ENCODE measurements at regions not wholly inside any gene's neighbourhood (a gene's known extent, or its start where the extent isn't known, plus 50 kb on each side); places are given as distances from the start of the nearest gene placed in this dataset.

DNA sequence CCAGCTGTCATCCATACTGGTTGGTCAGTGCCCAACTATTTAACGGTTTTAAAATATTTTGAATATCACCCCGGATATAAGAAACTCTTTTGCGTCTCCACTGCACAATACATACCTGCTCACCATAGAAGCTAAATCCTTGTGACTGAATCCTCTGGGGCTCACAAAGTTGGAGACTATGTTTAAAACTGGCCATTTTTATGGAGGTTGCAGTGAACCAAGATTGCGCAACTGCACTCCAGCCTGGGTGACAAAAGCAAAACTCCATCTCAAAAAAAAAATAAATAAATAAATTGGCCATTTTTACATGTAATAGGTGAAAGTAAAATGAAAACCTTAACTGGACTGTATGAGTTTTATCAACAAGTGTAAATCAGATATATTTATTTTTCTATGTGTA lies 55.6 kb upstream of the TMEM17 start:
- TF ChIP-seq, protein P1, sequence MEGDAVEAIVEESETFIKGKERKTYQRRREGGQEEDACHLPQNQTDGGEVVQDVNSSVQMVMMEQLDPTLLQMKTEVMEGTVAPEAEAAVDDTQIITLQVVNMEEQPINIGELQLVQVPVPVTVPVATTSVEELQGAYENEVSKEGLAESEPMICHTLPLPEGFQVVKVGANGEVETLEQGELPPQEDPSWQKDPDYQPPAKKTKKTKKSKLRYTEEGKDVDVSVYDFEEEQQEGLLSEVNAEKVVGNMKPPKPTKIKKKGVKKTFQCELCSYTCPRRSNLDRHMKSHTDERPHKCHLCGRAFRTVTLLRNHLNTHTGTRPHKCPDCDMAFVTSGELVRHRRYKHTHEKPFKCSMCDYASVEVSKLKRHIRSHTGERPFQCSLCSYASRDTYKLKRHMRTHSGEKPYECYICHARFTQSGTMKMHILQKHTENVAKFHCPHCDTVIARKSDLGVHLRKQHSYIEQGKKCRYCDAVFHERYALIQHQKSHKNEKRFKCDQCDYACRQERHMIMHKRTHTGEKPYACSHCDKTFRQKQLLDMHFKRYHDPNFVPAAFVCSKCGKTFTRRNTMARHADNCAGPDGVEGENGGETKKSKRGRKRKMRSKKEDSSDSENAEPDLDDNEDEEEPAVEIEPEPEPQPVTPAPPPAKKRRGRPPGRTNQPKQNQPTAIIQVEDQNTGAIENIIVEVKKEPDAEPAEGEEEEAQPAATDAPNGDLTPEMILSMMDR (IDR thresholded peaks at IDR 0.05): no peak
- TF ChIP-seq POLR2A (IDR thresholded peaks at IDR 0.05): no peak
